BJ (cell line): ENCODE measurements at regions not wholly inside any gene's neighbourhood (a gene's known extent, or its start where the extent isn't known, plus 50 kb on each side); places are given as distances from the start of the nearest gene placed in this dataset.

Source experiments
- CTCF ChIA-PET: fragments of 350-600 bp; formaldehyde crosslinking; extraction: SDS; loops from one replicate; lab custom pipeline; 2021; ENCODE audit warnings: antibody characterized with exemption, inconsistent platforms; lab: Yijun Ruan, JAX
- POLR2A ChIA-PET: fragments of 300-600 bp; sonication (Branson Sonifier 250); formaldehyde crosslinking; extraction: SDS; loops from one replicate; lab custom pipeline; 2021; ENCODE audit warnings: antibody characterized with exemption; lab: Charles Lee
- DNase-seq: peaks from one replicate; pipeline ENCODE4 v3.0.0-alpha.2; 2011; ENCODE audit warnings: low read depth
- H3K27me3 ChIP-seq: 2 replicates; pipeline ENCODE4 v1.6.0; 2011; ENCODE audit warnings: low read length; ENCODE audit not compliant: control insufficient read depth, insufficient read depth
- H3K36me3 ChIP-seq: 2 replicates; pipeline ENCODE4 v1.5.1; 2011; ENCODE audit warnings: low read length; ENCODE audit not compliant: control insufficient read depth, insufficient read depth
- H3K4me3 ChIP-seq: 2 replicates; pipeline ENCODE4 v1.5.1; 2011; ENCODE audit warnings: low read depth, mild to moderate bottlenecking, control low read depth, low read length
- TF ChIP-seq, protein P1 (sequence below): IDR thresholded peaks from 2 replicates; pipeline ENCODE4 v1.5.1; 2011; ENCODE audit warnings: low read depth, mild to moderate bottlenecking, control low read depth, inconsistent platforms, low read length, moderate library complexity; ENCODE audit not compliant: insufficient read depth

DNA sequence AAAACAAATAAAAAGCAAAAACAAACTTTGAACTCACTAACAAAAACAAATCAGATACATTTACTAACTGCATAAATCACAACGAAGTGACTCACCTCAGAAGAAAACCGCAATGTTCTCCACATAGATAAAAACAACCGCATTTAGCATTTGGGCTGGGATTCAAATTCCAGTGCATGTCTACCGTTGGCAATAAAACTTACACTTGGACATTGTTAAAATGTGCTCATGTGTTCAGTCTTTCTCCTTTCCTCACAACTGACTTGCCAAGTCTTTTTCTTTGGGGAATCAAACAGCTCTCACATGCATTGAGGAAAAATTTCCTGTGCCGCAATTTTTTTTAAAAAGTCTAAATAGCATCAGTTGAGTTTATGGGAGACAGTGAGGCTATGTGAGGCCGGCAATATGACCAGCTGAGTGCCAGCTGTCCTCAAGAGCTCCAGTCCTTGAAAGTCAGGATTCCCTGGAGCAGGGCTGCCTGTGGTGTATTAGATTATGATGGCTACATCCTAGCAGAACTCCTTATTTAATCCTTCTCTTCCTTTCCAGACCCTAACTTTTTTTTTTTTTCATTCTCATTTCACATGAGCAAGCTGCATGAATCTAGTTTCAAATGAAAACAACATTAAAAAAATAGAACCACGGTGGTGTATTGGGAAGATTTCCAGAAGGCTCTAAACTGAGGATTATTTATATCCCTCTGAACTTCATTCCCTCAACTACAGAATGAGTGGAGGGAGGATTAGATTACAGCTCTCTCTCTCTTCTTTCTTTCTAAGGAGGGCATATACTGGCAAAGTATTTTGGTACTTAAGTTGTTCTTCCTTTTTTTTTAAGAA lies 70.2 kb upstream of the MEIS1 start:
- Histone ChIP-seq H3K4me3 (no peak overlapping the region), H3K36me3 (no peaks in the 10 kb centered on the region), H3K27me3 (peaks cover 24% of the 10 kb centered on the region)
- ChIA-PET CTCF (interaction anchor here (0.7 kb wide), 1 partner anchor 11 kb away, joined by 4 read pairs; no protein-coding TSS in a partner anchor), POLR2A (no interaction called here)
- DNase-seq: peak; percentile 52
- TF ChIP-seq, protein P1, sequence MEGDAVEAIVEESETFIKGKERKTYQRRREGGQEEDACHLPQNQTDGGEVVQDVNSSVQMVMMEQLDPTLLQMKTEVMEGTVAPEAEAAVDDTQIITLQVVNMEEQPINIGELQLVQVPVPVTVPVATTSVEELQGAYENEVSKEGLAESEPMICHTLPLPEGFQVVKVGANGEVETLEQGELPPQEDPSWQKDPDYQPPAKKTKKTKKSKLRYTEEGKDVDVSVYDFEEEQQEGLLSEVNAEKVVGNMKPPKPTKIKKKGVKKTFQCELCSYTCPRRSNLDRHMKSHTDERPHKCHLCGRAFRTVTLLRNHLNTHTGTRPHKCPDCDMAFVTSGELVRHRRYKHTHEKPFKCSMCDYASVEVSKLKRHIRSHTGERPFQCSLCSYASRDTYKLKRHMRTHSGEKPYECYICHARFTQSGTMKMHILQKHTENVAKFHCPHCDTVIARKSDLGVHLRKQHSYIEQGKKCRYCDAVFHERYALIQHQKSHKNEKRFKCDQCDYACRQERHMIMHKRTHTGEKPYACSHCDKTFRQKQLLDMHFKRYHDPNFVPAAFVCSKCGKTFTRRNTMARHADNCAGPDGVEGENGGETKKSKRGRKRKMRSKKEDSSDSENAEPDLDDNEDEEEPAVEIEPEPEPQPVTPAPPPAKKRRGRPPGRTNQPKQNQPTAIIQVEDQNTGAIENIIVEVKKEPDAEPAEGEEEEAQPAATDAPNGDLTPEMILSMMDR: no peak

GRCh38 chr2:66362701-66363100 lies 72.2 kb upstream of the MEIS1 start:
- DNase-seq: no peak
- H3K36me3 ChIP-seq: no peaks in the 10 kb centered on the region
- H3K27me3 ChIP-seq: peaks cover 24% of the 10 kb centered on the region
- TF ChIP-seq, protein P1: no peak
- POLR2A ChIA-PET: interaction anchor here (0.6 kb wide), 1 partner anchor 148 kb away, joined by 7 read pairs; no protein-coding TSS in a partner anchor
- no peak overlapping the region for H3K4me3 ChIP-seq
- CTCF ChIA-PET: interaction anchor here (0.5 to 1.9 kb wide), 3 partner anchors 10 to 15 kb away, joined by 3 to 5 read pairs (median 3); no protein-coding TSS in a partner anchor

- TF ChIP-seq, protein P1: no peak
- POLR2A ChIA-PET: no interaction called here
- H3K27me3 ChIP-seq: no peaks in the 10 kb centered on the region
- CTCF ChIA-PET: no interaction called here
- DNase-seq: no peak
- H3K36me3 ChIP-seq: no peaks in the 10 kb centered on the region
- no peak overlapping the region for H3K4me3 ChIP-seq
Observed at GRCh38 chr2:66346231-66346664, 88.7 kb upstream of the MEIS1 start.

DNA sequence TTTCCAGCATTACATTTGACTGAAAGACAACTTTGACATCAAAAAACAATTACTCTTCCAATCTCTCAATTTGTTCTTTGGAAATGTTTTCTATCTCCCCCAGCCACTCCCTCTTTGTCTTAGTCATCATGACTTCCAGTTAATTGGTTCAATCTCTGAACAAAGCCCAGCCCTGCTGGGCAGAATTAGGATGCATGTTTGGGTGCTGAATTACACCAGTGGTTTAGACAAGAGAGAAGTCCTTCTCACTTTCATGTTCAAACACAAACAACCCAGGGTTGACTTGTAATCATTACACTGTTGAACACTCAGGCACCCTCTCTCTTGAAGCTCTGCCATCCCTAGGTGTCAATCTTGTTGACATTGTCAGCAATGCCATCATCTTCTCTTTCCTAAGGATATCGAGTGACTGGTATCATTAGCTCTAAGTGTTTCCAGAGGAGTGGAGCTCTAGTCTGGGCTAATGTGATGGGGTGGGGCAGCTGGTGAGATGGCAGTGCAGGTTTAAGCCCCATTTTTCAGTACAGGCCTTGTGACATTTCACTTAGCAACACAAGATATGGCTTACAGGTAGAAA lies 90.8 kb upstream of the MEIS1 start:
- no peaks in the 10 kb centered on the region for H3K36me3 ChIP-seq
- no peaks in the 10 kb centered on the region for H3K27me3 ChIP-seq
- no peak overlapping the region for H3K4me3 ChIP-seq
- no peak for DNase-seq
- ChIA-PET POLR2A (no interaction called here), CTCF (no interaction called here)
- TF ChIP-seq, protein P1: no peak

GRCh38 chr2:66343259-66343658 lies 91.7 kb upstream of the MEIS1 start:
- ChIA-PET POLR2A (no interaction called here), CTCF (no interaction called here)
- no peak overlapping the region for H3K4me3 ChIP-seq
- DNase-seq: no peak
- H3K27me3 ChIP-seq: no peaks in the 10 kb centered on the region
- H3K36me3 ChIP-seq: no peaks in the 10 kb centered on the region
- TF ChIP-seq, protein P1: no peak
